GM21576 (cell line): ENCODE measurements at regions not wholly inside any gene's neighbourhood (a gene's known extent, or its start where the extent isn't known, plus 50 kb on each side); places are given as distances from the start of the nearest gene placed in this dataset.
"Not testable (repeated sequence)": the region's sequence is repeated elsewhere in the genome, so short reads cannot be mapped to it uniquely, and the experiment has no call there.

Experiments used
- ATAC-seq: cut with Tn5 transposase; IDR thresholded peaks from one replicate; pipeline ENCODE4 v1.9.1; 2021; ENCODE audit warnings: mild to moderate bottlenecking, moderate library complexity; ENCODE audit not compliant: unreplicated experiment

GRCh38 chr1:149274493-149274892 is 171.1 kb upstream of the NBPF9 start:
- not testable (repeated sequence) for ATAC-seq

GRCh38 chr1:149275802-149276201 is 172.5 kb upstream of the NBPF9 start:
- not testable (repeated sequence) for ATAC-seq

- not testable (repeated sequence) for ATAC-seq
Observed at GRCh38 chr1:149276496-149276895, 173.1 kb upstream of the NBPF9 start.

- not testable (repeated sequence) for ATAC-seq
Observed at GRCh38 chr1:149278156-149278555, 174.8 kb upstream of the NBPF9 start.

- not testable (repeated sequence) for ATAC-seq
Observed at GRCh38 chr1:149279015-149279414, 175.7 kb upstream of the NBPF9 start.

- ATAC-seq: not testable (repeated sequence)
Observed at GRCh38 chr1:149279512-149279911, 176.2 kb upstream of the NBPF9 start.

- ATAC-seq: not testable (repeated sequence)
Observed at GRCh38 chr1:149284773-149285172, 181.4 kb upstream of the NBPF9 start.

- ATAC-seq: not testable (repeated sequence)
Observed at GRCh38 chr1:149285205-149285604, 181.9 kb upstream of the NBPF9 start.

GRCh38 chr1:149285638-149286037 is 182.3 kb upstream of the NBPF9 start:
- not testable (repeated sequence) for ATAC-seq

- ATAC-seq: not testable (repeated sequence)
Observed at GRCh38 chr1:149288580-149288979, 185.2 kb upstream of the NBPF9 start.

GRCh38 chr1:149300478-149301218 is 174.2 kb upstream of the NBPF19 start:
- ATAC-seq: not testable (repeated sequence)

- not testable (repeated sequence) for ATAC-seq
Observed at GRCh38 chr1:149301282-149301681, 173.6 kb upstream of the NBPF19 start.

- not testable (repeated sequence) for ATAC-seq
Observed at GRCh38 chr1:149304796-149305195, 170.0 kb upstream of the NBPF19 start.

GRCh38 chr1:149307640-149308039 is 167.2 kb upstream of the NBPF19 start:
- not testable (repeated sequence) for ATAC-seq

- not testable (repeated sequence) for ATAC-seq
Observed at GRCh38 chr1:149314921-149315320, 159.9 kb upstream of the NBPF19 start.

GRCh38 chr1:149320971-149321731 is 153.7 kb upstream of the NBPF19 start:
- not testable (repeated sequence) for ATAC-seq

- not testable (repeated sequence) for ATAC-seq
Observed at GRCh38 chr1:149321732-149322016, 153.2 kb upstream of the NBPF19 start.

- not testable (repeated sequence) for ATAC-seq
Observed at GRCh38 chr1:149330081-149330335, 144.8 kb upstream of the NBPF19 start.

GRCh38 chr1:149336082-149336481 is 138.8 kb upstream of the NBPF19 start:
- ATAC-seq: not testable (repeated sequence)

- ATAC-seq: not testable (repeated sequence)
Observed at GRCh38 chr1:149338221-149338691, 136.6 kb upstream of the NBPF19 start.

- not testable (repeated sequence) for ATAC-seq
Observed at GRCh38 chr1:149338698-149339097, 136.1 kb upstream of the NBPF19 start.

GRCh38 chr1:149349448-149349847 is 125.4 kb upstream of the NBPF19 start:
- not testable (repeated sequence) for ATAC-seq
